Panc1 (cell line): ENCODE measurements at regions not wholly inside any gene's neighbourhood (a gene's known extent, or its start where the extent isn't known, plus 50 kb on each side); places are given as distances from the start of the nearest gene placed in this dataset.

ENCODE experiments used
- ATAC-seq: fragments of 200-7000 bp; cut with Tn5 transposase; 2 replicates; pipeline ENCODE4 v1.9.1; 2020; ENCODE audit warnings: mild to moderate bottlenecking, moderate library complexity
- BruUV-seq: library from RNA; stranded (reverse); fragments of 400-500 nt; replicated peaks from 2 replicates; lab custom pipeline; 2021; lab: Mats Ljungman, UMichigan
- CTCF ChIA-PET: fragments of 300-600 bp; sonication (Branson Sonifier 250); formaldehyde crosslinking; loops from one replicate; lab custom pipeline; 2022; ENCODE audit warnings: antibody characterized with exemption; lab: Charles Lee
- POLR2A ChIA-PET: fragments of 300-600 bp; sonication (Branson Sonifier 250); formaldehyde crosslinking; loops from one replicate; lab custom pipeline; 2022; ENCODE audit warnings: antibody characterized with exemption; lab: Charles Lee
- DNase-seq: peaks from one replicate; pipeline ENCODE4 v3.0.0-alpha.2; 2010; ENCODE audit warnings: low read depth, low spot score
- H3K27ac ChIP-seq: 2 replicates; pipeline ENCODE4 v1.5.1; 2011; ENCODE audit warnings: mild to moderate bottlenecking, low read length, inconsistent platforms
- H3K27me3 ChIP-seq: fragments of 200-500 bp; sonication (Bioruptor generic); 2 replicates; pipeline ENCODE4 v1.6.0; 2014; ENCODE audit warnings: low read length, inconsistent platforms; ENCODE audit not compliant: control insufficient read depth, insufficient read depth
- H3K36me3 ChIP-seq: fragments of 200-500 bp; sonication (Bioruptor generic); 2 replicates; pipeline ENCODE4 v1.5.1; 2014; ENCODE audit warnings: inconsistent platforms, mild to moderate bottlenecking, low read length, moderate library complexity; ENCODE audit not compliant: control insufficient read depth, insufficient read depth
- H3K4me1 ChIP-seq: 2 replicates; pipeline ENCODE4 v1.5.1; 2011; ENCODE audit warnings: inconsistent platforms, mild to moderate bottlenecking, low read length, moderate library complexity; ENCODE audit not compliant: control insufficient read depth, insufficient read depth
- H3K4me3 ChIP-seq, 2 experiments: 2 replicates each; pipeline ENCODE4 v1.5.1; 2011 to 2012; ENCODE audit warnings: low read depth in 2 of 2, low read length in 2 of 2, mild to moderate bottlenecking in 2 of 2, inconsistent platforms in 1 of 2, moderate library complexity in 1 of 2
- H3K9me3 ChIP-seq: fragments of 200-500 bp; sonication (Bioruptor generic); 2 replicates; pipeline ENCODE4 v1.5.1; 2014; ENCODE audit warnings: low read depth, mild to moderate bottlenecking, inconsistent platforms, low read length, moderate library complexity; ENCODE audit not compliant: control insufficient read depth, insufficient read depth
- POLR2AphosphoS5 ChIP-seq: IDR thresholded peaks from 2 replicates; pipeline ENCODE4 v1.6.1; 2012; ENCODE audit warnings: mild to moderate bottlenecking, low read depth, low read length, moderate library complexity
- SIN3A ChIP-seq: IDR thresholded peaks from 2 replicates; pipeline ENCODE4 v1.6.1; 2012; ENCODE audit warnings: low read depth, mild to moderate bottlenecking, low read length, moderate library complexity, borderline replicate concordance; ENCODE audit not compliant: insufficient read depth
- TCF7L2 ChIP-seq: IDR thresholded peaks from 2 replicates; pipeline ENCODE4 v1.6.1; 2011; ENCODE audit warnings: mild to moderate bottlenecking, low read depth, low read length, inconsistent platforms
- in situ Hi-C: cut with HindIII; loops from 2 replicates; pipeline ENCODE4 v1.10.0; 2016; ENCODE audit warnings: low sequenced_read_pairs, low pct_unique_long_range_greater_than_20kb
- intact Hi-C: fragments of 100-400 bp; cut with micrococcal nuclease; formaldehyde crosslinking; loops from one replicate; pipeline ENCODE4 v1.10.0; 2022; ENCODE audit not compliant: unreplicated experiment
- TF ChIP-seq, protein P1 (sequence below): fragments of 450-650 bp; IDR thresholded peaks from 2 replicates; pipeline ENCODE4 v1.5.1; 2017; ENCODE audit warnings: mild to moderate bottlenecking
- TF ChIP-seq, protein P2 (sequence below), 2 experiments: IDR thresholded peaks; 2 replicates each; pipeline ENCODE4 v1.6.1; 2011 to 2012; ENCODE audit warnings: low read depth in 2 of 2, control low read depth in 1 of 2, low read length in 1 of 2, mild to moderate bottlenecking in 1 of 2, moderate library complexity in 1 of 2; ENCODE audit not compliant: insufficient read depth in 1 of 2

DNA sequence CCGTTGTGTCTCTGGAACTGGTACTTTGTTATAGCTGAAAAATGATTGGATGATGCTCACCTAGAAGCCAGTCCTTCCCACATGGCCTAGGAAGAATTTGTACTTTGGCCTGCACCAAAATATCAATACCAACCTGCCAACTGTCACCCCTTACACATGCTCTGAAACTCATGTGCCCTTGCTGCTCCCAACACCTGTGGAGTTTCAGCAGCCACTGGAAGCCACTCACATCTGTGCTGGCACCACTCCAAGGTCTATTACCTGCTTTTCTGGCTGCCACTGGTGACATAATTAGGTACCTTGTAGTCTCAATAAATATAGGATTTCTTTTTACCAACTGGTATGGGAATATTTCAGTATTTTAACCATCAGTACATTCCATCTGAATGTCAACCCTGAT, 363.6 kb downstream of the SH3GL2 start:
- Histone ChIP-seq H3K27me3 (no peaks in the 10 kb centered on the region), H3K9me3 (no peaks in the 10 kb centered on the region), H3K27ac (no peak overlapping the region), H3K4me3 (no peak overlapping the region), H3K4me1 (no peaks in the 10 kb centered on the region), H3K36me3 (no peaks in the 10 kb centered on the region)
- ChIA-PET CTCF (no interaction called here), POLR2A (no interaction called here)
- no peak for DNase-seq
- no peak for ATAC-seq
- no peak for TF ChIP-seq TCF7L2
- TF ChIP-seq, protein P1, sequence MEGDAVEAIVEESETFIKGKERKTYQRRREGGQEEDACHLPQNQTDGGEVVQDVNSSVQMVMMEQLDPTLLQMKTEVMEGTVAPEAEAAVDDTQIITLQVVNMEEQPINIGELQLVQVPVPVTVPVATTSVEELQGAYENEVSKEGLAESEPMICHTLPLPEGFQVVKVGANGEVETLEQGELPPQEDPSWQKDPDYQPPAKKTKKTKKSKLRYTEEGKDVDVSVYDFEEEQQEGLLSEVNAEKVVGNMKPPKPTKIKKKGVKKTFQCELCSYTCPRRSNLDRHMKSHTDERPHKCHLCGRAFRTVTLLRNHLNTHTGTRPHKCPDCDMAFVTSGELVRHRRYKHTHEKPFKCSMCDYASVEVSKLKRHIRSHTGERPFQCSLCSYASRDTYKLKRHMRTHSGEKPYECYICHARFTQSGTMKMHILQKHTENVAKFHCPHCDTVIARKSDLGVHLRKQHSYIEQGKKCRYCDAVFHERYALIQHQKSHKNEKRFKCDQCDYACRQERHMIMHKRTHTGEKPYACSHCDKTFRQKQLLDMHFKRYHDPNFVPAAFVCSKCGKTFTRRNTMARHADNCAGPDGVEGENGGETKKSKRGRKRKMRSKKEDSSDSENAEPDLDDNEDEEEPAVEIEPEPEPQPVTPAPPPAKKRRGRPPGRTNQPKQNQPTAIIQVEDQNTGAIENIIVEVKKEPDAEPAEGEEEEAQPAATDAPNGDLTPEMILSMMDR = no peak
- in situ Hi-C loops = no loop called here
- no TSS peak for BruUV-seq
- intact Hi-C loops = no loop called here

DNA sequence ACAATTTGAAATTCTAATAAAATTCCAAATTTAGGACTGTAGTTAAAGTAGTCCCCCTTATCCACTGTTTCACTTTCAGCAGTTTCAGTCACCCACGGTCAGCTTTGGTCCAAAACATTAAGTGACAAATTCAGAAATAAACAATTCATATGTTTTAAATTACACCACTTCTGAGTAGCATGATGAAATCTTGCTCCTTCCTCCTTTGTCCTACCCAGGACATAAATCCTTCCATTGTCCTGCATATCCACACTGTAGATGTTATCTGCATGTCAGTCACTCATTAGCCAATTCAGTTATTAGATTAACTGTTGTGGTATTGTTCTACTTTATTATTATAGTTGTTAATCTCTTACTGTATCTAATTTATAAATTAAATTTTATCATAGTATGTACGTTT, 376.5 kb downstream of the SH3GL2 start:
- TF ChIP-seq, protein P1 = no peak
- TF ChIP-seq TCF7L2 = no peak
- TF ChIP-seq POLR2AphosphoS5 = no peak
- TF ChIP-seq SIN3A = no peak
- TF ChIP-seq, protein P2, sequence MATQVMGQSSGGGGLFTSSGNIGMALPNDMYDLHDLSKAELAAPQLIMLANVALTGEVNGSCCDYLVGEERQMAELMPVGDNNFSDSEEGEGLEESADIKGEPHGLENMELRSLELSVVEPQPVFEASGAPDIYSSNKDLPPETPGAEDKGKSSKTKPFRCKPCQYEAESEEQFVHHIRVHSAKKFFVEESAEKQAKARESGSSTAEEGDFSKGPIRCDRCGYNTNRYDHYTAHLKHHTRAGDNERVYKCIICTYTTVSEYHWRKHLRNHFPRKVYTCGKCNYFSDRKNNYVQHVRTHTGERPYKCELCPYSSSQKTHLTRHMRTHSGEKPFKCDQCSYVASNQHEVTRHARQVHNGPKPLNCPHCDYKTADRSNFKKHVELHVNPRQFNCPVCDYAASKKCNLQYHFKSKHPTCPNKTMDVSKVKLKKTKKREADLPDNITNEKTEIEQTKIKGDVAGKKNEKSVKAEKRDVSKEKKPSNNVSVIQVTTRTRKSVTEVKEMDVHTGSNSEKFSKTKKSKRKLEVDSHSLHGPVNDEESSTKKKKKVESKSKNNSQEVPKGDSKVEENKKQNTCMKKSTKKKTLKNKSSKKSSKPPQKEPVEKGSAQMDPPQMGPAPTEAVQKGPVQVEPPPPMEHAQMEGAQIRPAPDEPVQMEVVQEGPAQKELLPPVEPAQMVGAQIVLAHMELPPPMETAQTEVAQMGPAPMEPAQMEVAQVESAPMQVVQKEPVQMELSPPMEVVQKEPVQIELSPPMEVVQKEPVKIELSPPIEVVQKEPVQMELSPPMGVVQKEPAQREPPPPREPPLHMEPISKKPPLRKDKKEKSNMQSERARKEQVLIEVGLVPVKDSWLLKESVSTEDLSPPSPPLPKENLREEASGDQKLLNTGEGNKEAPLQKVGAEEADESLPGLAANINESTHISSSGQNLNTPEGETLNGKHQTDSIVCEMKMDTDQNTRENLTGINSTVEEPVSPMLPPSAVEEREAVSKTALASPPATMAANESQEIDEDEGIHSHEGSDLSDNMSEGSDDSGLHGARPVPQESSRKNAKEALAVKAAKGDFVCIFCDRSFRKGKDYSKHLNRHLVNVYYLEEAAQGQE (IDR thresholded peaks at IDR 0.05; ENCODE audit: insufficient read depth in 1 of 2, low read depth in 2 of 2, low read length in 1 of 2) = no peak
- no peaks in the 10 kb centered on the region for H3K36me3 ChIP-seq
- ChIA-PET CTCF (no interaction called here), POLR2A (no interaction called here)
- H3K4me3 ChIP-seq = no peak overlapping the region
- intact Hi-C loops (no loop called here), in situ Hi-C loops (no loop called here)
- BruUV-seq = no TSS peak
- H3K4me1 ChIP-seq = no peaks in the 10 kb centered on the region
- no peaks in the 10 kb centered on the region for H3K27me3 ChIP-seq
- DNase-seq (no peak), ATAC-seq (no peak)
- no peaks in the 10 kb centered on the region for H3K9me3 ChIP-seq
- H3K27ac ChIP-seq = no peak overlapping the region

DNA sequence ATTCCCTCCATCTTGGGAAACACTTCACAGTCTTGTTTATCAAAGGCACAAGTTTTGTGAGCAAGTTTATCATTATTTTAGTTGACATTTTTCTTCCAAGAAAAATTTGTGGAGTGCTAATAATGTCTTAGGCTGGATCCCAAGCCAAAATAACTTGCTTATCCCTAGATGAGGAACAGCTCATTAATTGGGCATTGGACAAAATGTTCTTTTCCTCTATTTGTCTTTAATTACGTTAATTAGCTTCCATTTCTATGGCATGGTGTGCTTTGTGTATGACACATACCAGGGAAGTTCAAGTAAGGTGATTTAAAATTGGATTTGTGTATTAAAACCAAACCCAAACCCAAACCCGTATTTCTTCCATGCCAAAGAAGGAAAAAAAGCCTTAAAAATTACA, 379.5 kb downstream of the SH3GL2 start:
- no TSS peak for BruUV-seq
- CTCF ChIA-PET = no interaction called here

More for the DNA sequence above, 379.5 kb downstream of the SH3GL2 start:
- H3K4me3 ChIP-seq = no peak overlapping the region
- POLR2A ChIA-PET = no interaction called here
- no peak overlapping the region for H3K27ac ChIP-seq
- no peak for TF ChIP-seq TCF7L2
- no peak for TF ChIP-seq POLR2AphosphoS5
- TF ChIP-seq, protein P2 (IDR thresholded peaks at IDR 0.05; ENCODE audit: insufficient read depth in 1 of 2, low read depth in 2 of 2, low read length in 1 of 2) = no peak
- no peaks in the 10 kb centered on the region for H3K27me3 ChIP-seq
- H3K9me3 ChIP-seq = no peaks in the 10 kb centered on the region
- no peak for DNase-seq
- no peak for ATAC-seq
- in situ Hi-C loops (no loop called here), intact Hi-C loops (no loop called here)
- no peaks in the 10 kb centered on the region for H3K36me3 ChIP-seq
- no peaks in the 10 kb centered on the region for H3K4me1 ChIP-seq
